GM10266 (cell line): ENCODE measurements at regions not wholly inside any gene's neighbourhood (a gene's known extent, or its start where the extent isn't known, plus 50 kb on each side); places are given as distances from the start of the nearest gene placed in this dataset.

ENCODE experiments used
- DNase-seq: peaks from one replicate; pipeline ENCODE4 v3.0.0; 2012; ENCODE audit errors: extremely low spot score
- CTCF ChIP-seq: IDR thresholded peaks from 2 replicates; pipeline ENCODE4 v1.5.1; 2012; ENCODE audit warnings: mild to moderate bottlenecking, low read depth; ENCODE audit not compliant: control insufficient read depth, insufficient read depth; ENCODE audit errors: missing control alignments

GRCh38 chr6:142558786-142559185, 257.0 kb downstream of the ADGRG6 start:
- DNase-seq: no peak
- no peak for TF ChIP-seq CTCF

- TF ChIP-seq CTCF: no peak
- DNase-seq: no peak
These were observed 259.9 kb downstream of the ADGRG6 start for GRCh38 chr6:142561511-142562265.

GRCh38 chr6:142562865-142563264, 261.1 kb downstream of the ADGRG6 start:
- DNase-seq: no peak
- TF ChIP-seq CTCF: no peak

- peak; percentile 48 for DNase-seq
- peak; percentile 90 for TF ChIP-seq CTCF
These were observed 265.0 kb downstream of the ADGRG6 start for GRCh38 chr6:142566628-142567396.

- no peak for DNase-seq
- no peak for TF ChIP-seq CTCF
These were observed 265.7 kb downstream of the ADGRG6 start for GRCh38 chr6:142567461-142567860.

GRCh38 chr6:142568857-142569597, 267.2 kb downstream of the ADGRG6 start:
- TF ChIP-seq CTCF: no peak
- DNase-seq: no peak

- DNase-seq: no peak
- no peak for TF ChIP-seq CTCF
These were observed 267.9 kb downstream of the ADGRG6 start for GRCh38 chr6:142569676-142570075.
